K562 (cell line): ENCODE measurements at regions not wholly inside any gene's neighbourhood (a gene's known extent, or its start where the extent isn't known, plus 50 kb on each side); places are given as distances from the start of the nearest gene placed in this dataset.
A peak's percentile ranks its signal among the peaks of the same experiment; 100 is the strongest.

Experiments
- ATAC-seq: fragments of 200-7000 bp; cut with Tn5 transposase; 3 replicates; pipeline ENCODE4 v1.9.1; 2020; ENCODE audit warnings: moderate library complexity
- BruUV-seq: library from RNA; stranded (reverse); fragments of 400-500 nt; replicated peaks from 2 replicates; lab custom pipeline; 2021; lab: Mats Ljungman, UMichigan
- CTCF ChIA-PET: fragments of 300-600 bp; formaldehyde crosslinking; extraction: SDS; loops from one replicate; lab custom pipeline; 2021; ENCODE audit warnings: low intra/inter-chr PET ratio; lab: Yijun Ruan, JAX
- POLR2A ChIA-PET: fragments of 300-600, 350-650 bp; sonication (Branson Sonifier 250); formaldehyde crosslinking; extraction: SDS; loops from one replicate; lab custom pipeline; 2021; ENCODE audit warnings: antibody characterized with exemption, inconsistent platforms; lab: Yijun Ruan, JAX
- DNase-seq, 4 experiments: peaks; one replicate each; pipeline versions ENCODE4 v3.0.0 to v3.0.0-alpha.2; 2011 to 2018; ENCODE audit warnings: low spot score in 3 of 4, mixed read lengths in 3 of 4; ENCODE audit errors: extremely low read depth in 1 of 4
- FAIRE-seq: peaks from 2 replicates; lab custom pipeline; 2011; peaks lifted over from hg19 to GRCh38; lab: Jason Lieb, UNC
- H2AFZ ChIP-seq: 2 replicates; pipeline ENCODE4 v1.6.0; 2011; ENCODE audit warnings: low read depth, low read length, control low read depth, inconsistent platforms
- H3K27ac ChIP-seq: fragments of 200-600 bp; 3 replicates; pipeline ENCODE4 v1.8.0; 2011; ENCODE audit warnings: low read depth, mild to moderate bottlenecking, control low read depth, inconsistent platforms, low read length, moderate library complexity, mixed read lengths; ENCODE audit errors: extremely low read depth
- H3K27me3 ChIP-seq, 2 experiments: fragments of 300-600 bp in 1 of 2; 2 replicates in 1 of 2; 3 replicates in 1 of 2; pipeline versions ENCODE4 v1.6.0 to v1.8.0; 2011; ENCODE audit warnings: inconsistent platforms in 2 of 2, low read length in 2 of 2, mild to moderate bottlenecking in 1 of 2, mixed read lengths in 1 of 2, moderate library complexity in 1 of 2; ENCODE audit not compliant: control insufficient read depth in 2 of 2, insufficient read depth in 2 of 2
- H3K36me3 ChIP-seq: fragments of 300-600 bp; 3 replicates; pipeline ENCODE4 v1.8.0; 2011; ENCODE audit warnings: mild to moderate bottlenecking, low read length, inconsistent platforms; ENCODE audit not compliant: control insufficient read depth, insufficient read depth
- H3K4me1 ChIP-seq, 2 experiments: fragments of 200-600 bp in 1 of 2; replicated peaks in 1 of 2; 2 replicates in 1 of 2; 3 replicates in 1 of 2; pipeline versions ENCODE4 v1.5.1 to v1.8.0; 2011; ENCODE audit warnings: inconsistent platforms in 2 of 2, low read length in 2 of 2, mild to moderate bottlenecking in 1 of 2, mixed read lengths in 1 of 2, moderate library complexity in 1 of 2; ENCODE audit not compliant: control insufficient read depth in 2 of 2, insufficient read depth in 2 of 2
- H3K4me2 ChIP-seq: 2 replicates; pipeline ENCODE4 v1.6.1; 2011; ENCODE audit warnings: low read length, control low read depth, inconsistent platforms, mixed read lengths; ENCODE audit not compliant: insufficient read depth
- H3K4me3 ChIP-seq: fragments of 200-600 bp; sonication (generic), shearing (Covaris generic); 2 replicates; pipeline ENCODE4 v1.5.1; 2016; ENCODE audit warnings: control low read depth, inconsistent platforms
- H3K79me2 ChIP-seq: fragments of 200-600 bp; 3 replicates; pipeline ENCODE4 v1.8.0; 2011; ENCODE audit warnings: low read length, inconsistent platforms; ENCODE audit not compliant: control insufficient read depth, insufficient read depth
- H3K9ac ChIP-seq, 2 experiments: 2 replicates each; pipeline versions ENCODE4 v1.6.0 to v1.6.1; 2011; ENCODE audit warnings: low read depth in 2 of 2, low read length in 2 of 2, control low read depth in 1 of 2, inconsistent platforms in 1 of 2, mild to moderate bottlenecking in 1 of 2, mixed read lengths in 1 of 2; ENCODE audit not compliant: insufficient read depth in 1 of 2
- H3K9me1 ChIP-seq: one replicate; pipeline ENCODE4 v1.6.0; 2011; ENCODE audit warnings: inconsistent platforms, mild to moderate bottlenecking, low read length, moderate library complexity; ENCODE audit not compliant: control insufficient read depth, insufficient read depth
- H3K9me3 ChIP-seq: replicated peaks from 2 replicates; pipeline ENCODE4 v1.5.1; 2011; ENCODE audit warnings: low read depth, low read length, inconsistent platforms; ENCODE audit not compliant: control insufficient read depth, insufficient read depth
- H4K20me1 ChIP-seq: replicated peaks from 2 replicates; pipeline ENCODE4 v1.6.1; 2011; ENCODE audit warnings: low read length, inconsistent platforms, mixed read lengths; ENCODE audit not compliant: control insufficient read depth, insufficient read depth
- AFF1 ChIP-seq, 2 experiments: fragments of 450-650 bp; IDR thresholded peaks; 2 replicates each; pipeline ENCODE4 v1.6.1; 2018; ENCODE audit warnings: mild to moderate bottlenecking in 2 of 2, low read depth in 1 of 2; ENCODE audit not compliant: partially characterized antibody in 2 of 2
- DEAF1 ChIP-seq: fragments of 450-650 bp; formaldehyde crosslinking; IDR thresholded peaks from 2 replicates; pipeline ENCODE4 v1.4.0; 2020; ENCODE audit warnings: mild to moderate bottlenecking, moderate library complexity
- ELF1 ChIP-seq: fragments of 200-800 bp; sonication (Bioruptor generic); IDR thresholded peaks from 2 replicates; pipeline ENCODE4 v1.6.1; 2016; ENCODE audit warnings: missing genetic modification characterization, missing compliant biosample characterization
- GATAD2A ChIP-seq: fragments of 450-650 bp; IDR thresholded peaks from 2 replicates; pipeline ENCODE4 v1.6.1; 2017
- HMG20B ChIP-seq: fragments of 250-450 bp; sonication (Bioruptor Pico); IDR thresholded peaks from 2 replicates; pipeline ENCODE4 v1.5.0; 2021; ENCODE audit warnings: mild to moderate bottlenecking
- HSF4 ChIP-seq: fragments of 250-450 bp; sonication (Bioruptor Pico); IDR thresholded peaks from 2 replicates; pipeline ENCODE4 v2.1.2; 2022; ENCODE audit warnings: mild to moderate bottlenecking, moderate library complexity, borderline replicate concordance
- NUFIP1 ChIP-seq: fragments of 450-650 bp; IDR thresholded peaks from 2 replicates; pipeline ENCODE4 v1.6.1; 2018; ENCODE audit not compliant: partially characterized antibody
- SNIP1 ChIP-seq: fragments of 450-650 bp; IDR thresholded peaks from 2 replicates; pipeline ENCODE4 v1.7.1; 2017; ENCODE audit warnings: low read depth, mild to moderate bottlenecking
- TAF7 ChIP-seq: fragments of 450-650 bp; IDR thresholded peaks from 2 replicates; pipeline ENCODE4 v1.6.1; 2016; ENCODE audit warnings: missing genetic modification characterization, missing compliant biosample characterization
- ZFPM2 ChIP-seq: fragments of 250-450 bp; sonication (Bioruptor Pico); IDR thresholded peaks from 2 replicates; pipeline ENCODE4 v1.5.1; 2022; ENCODE audit warnings: mild to moderate bottlenecking
- ZKSCAN1 ChIP-seq: fragments of 150-350 bp; IDR thresholded peaks from 2 replicates; pipeline ENCODE4 v1.6.1; 2016; ENCODE audit warnings: low read depth, low read length
- ZNF232 ChIP-seq: sonication (generic); formaldehyde crosslinking; IDR thresholded peaks from 2 replicates; pipeline ENCODE4 v1.8.0; 2022; ENCODE audit warnings: mild to moderate bottlenecking, missing genetic modification reagents
- ZNF583 ChIP-seq: fragments of 250-450 bp; sonication (Bioruptor Pico); IDR thresholded peaks from 2 replicates; pipeline ENCODE4 v1.4.0; 2020
- WGBS: fragments of 100-300 bp; shearing (Covaris generic); methylation state at CpG from one replicate; pipeline ENCODE4 v1.1.6; 2016; ENCODE audit warnings: low coverage, mixed read lengths; ENCODE audit not compliant: insufficient coverage; ENCODE audit errors: missing lambda C conversion rate; 5-methylcytosine and 5-hydroxymethylcytosine counted together
- in situ Hi-C: fragments of 300-500 bp; cut with MboI; formaldehyde crosslinking; loops from 4 replicates; pipeline ENCODE4 v1.15.0; 2018; ENCODE audit warnings: inconsistent platforms, mixed read lengths
- intact Hi-C: fragments of 100-400 bp; cut with micrococcal nuclease; formaldehyde crosslinking; loops from 2 replicates; pipeline ENCODE4 v1.14.2; 2022
- TF ChIP-seq, protein P1 (sequence below): sonication (generic); formaldehyde crosslinking; IDR thresholded peaks from 2 replicates; pipeline ENCODE4 v1.8.0; 2022; ENCODE audit warnings: mild to moderate bottlenecking, missing genetic modification reagents, borderline replicate concordance

DNA sequence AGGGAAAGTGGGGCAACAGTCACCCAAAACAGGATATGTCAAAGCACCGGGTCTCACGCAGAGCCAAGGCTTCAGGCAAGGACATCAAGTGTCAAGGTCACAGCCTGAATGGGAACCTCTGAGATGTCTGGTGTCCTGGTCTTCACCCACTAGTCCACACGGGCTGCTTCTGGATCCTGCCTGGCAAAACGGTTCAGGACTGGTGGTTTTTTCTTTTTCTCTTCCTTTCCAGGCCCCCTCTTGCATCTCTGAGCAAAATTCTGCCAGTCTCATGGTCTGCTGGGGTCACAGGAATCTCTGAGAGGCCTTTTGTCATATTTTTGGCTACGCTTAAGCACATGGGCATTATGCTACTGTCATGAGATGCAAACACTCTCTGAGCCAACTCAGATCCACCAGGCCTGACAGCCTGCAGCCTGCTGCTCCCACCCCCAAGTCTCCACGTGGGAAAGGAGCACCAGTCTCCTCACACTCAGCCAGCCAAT is 518.2 kb upstream of the ZEB2 start:
- ATAC-seq (no peak; the same call in 2 of the 3 replicates), DNase-seq (no peak), FAIRE-seq (no peak)
- BruUV-seq, result no TSS peak
- Histone ChIP-seq H3K4me1 (no peaks in the 10 kb centered on the region), H3K9me3 (no peaks in the 10 kb centered on the region), H2AFZ (peak overlapping the region; percentile 34; the same call in 1 of the 2 replicates), H3K27me3 (no peaks in the 10 kb centered on the region), H3K9me1 (no peaks in the 10 kb centered on the region), H4K20me1 (no peaks in the 10 kb centered on the region), H3K36me3 (no peaks in the 10 kb centered on the region), H3K27ac (no peak overlapping the region), H3K79me2 (no peaks in the 10 kb centered on the region), H3K9ac (no peak overlapping the region; a peak in 1 of 4 replicates), H3K4me2 (no peak overlapping the region), H3K4me3 (no peak overlapping the region)
- 38% methylated on average over 6 of the region's 6 CpGs for WGBS
- intact Hi-C loops (no loop called here), in situ Hi-C loops (no loop called here)
- TF ChIP-seq NUFIP1 (no peak), ZNF583 (no peak), ZFPM2 (CRISPR knock-in tag) (no peak), GATAD2A (no peak), AFF1 (IDR thresholded peaks at IDR 0.05; ENCODE audit: low read depth in 1 of 2, partially characterized antibody in 2 of 2) (no peak), TAF7 (tag) (no peak), ELF1 (tag) (no peak), HMG20B (CRISPR knock-in tag) (no peak), ZKSCAN1 (no peak), HSF4 (CRISPR knock-in tag) (no peak), ZNF232 (no peak), DEAF1 (CRISPR knock-in tag) (no peak), SNIP1 (no peak)
- TF ChIP-seq, protein P1, sequence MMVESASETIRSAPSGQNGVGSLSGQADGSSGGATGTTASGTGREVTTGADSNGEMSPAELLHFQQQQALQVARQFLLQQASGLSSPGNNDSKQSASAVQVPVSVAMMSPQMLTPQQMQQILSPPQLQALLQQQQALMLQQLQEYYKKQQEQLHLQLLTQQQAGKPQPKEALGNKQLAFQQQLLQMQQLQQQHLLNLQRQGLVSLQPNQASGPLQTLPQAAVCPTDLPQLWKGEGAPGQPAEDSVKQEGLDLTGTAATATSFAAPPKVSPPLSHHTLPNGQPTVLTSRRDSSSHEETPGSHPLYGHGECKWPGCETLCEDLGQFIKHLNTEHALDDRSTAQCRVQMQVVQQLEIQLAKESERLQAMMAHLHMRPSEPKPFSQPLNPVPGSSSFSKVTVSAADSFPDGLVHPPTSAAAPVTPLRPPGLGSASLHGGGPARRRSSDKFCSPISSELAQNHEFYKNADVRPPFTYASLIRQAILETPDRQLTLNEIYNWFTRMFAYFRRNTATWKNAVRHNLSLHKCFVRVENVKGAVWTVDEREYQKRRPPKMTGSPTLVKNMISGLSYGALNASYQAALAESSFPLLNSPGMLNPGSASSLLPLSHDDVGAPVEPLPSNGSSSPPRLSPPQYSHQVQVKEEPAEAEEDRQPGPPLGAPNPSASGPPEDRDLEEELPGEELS (CRISPR knock-in tag), result no peak
- ChIA-PET CTCF (interaction anchor here (0.6 kb wide), 1 partner anchor 1833 kb away, joined by 5 read pairs; no protein-coding TSS in a partner anchor), POLR2A (no interaction called here)
